Ishikawa (cell line): ENCODE measurements at regions not wholly inside any gene's neighbourhood (a gene's known extent, or its start where the extent isn't known, plus 50 kb on each side); places are given as distances from the start of the nearest gene placed in this dataset.

Experiments
- CEBPB ChIP-seq: IDR thresholded peaks from 2 replicates; pipeline ENCODE4 v1.6.1; 2012
- CREB1 ChIP-seq: IDR thresholded peaks from 2 replicates; pipeline ENCODE4 v1.6.1; 2012; ENCODE audit warnings: low read depth
- EGR1 ChIP-seq: IDR thresholded peaks from 2 replicates; pipeline ENCODE4 v1.6.1; 2012
- EP300 ChIP-seq: IDR thresholded peaks from 2 replicates; pipeline ENCODE4 v1.6.1; 2012; ENCODE audit warnings: borderline replicate concordance
- FOXM1 ChIP-seq: IDR thresholded peaks from 2 replicates; pipeline ENCODE4 v1.6.1; 2012; ENCODE audit warnings: low read depth, borderline replicate concordance
- NFIC ChIP-seq: IDR thresholded peaks from 2 replicates; pipeline ENCODE4 v1.6.1; 2012
- RAD21 ChIP-seq: IDR thresholded peaks from 2 replicates; pipeline ENCODE4 v1.6.1; 2012; ENCODE audit warnings: low read depth
- TAF1 ChIP-seq: IDR thresholded peaks from 2 replicates; pipeline ENCODE4 v1.6.1; 2012; ENCODE audit warnings: low read depth, mild to moderate bottlenecking
- TCF12 ChIP-seq: IDR thresholded peaks from 2 replicates; pipeline ENCODE4 v1.6.1; 2012; ENCODE audit warnings: low read depth
- TEAD4 ChIP-seq: IDR thresholded peaks from 2 replicates; pipeline ENCODE4 v1.6.1; 2012
- YY1 ChIP-seq: IDR thresholded peaks from 2 replicates; pipeline ENCODE4 v1.6.1; 2012; ENCODE audit warnings: low read depth
- ZBTB7A ChIP-seq: IDR thresholded peaks from 2 replicates; pipeline ENCODE4 v1.6.1; 2012; ENCODE audit warnings: low read depth
- TF ChIP-seq, protein P1 (sequence below): IDR thresholded peaks from 2 replicates; pipeline ENCODE4 v1.6.1; 2012; ENCODE audit warnings: low read depth, mild to moderate bottlenecking
- TF ChIP-seq, protein P2 (sequence below): IDR thresholded peaks from 2 replicates; pipeline ENCODE4 v1.6.1; 2012
- TF ChIP-seq, protein P3 (sequence below): IDR thresholded peaks from 2 replicates; pipeline ENCODE4 v1.6.1; 2012

DNA sequence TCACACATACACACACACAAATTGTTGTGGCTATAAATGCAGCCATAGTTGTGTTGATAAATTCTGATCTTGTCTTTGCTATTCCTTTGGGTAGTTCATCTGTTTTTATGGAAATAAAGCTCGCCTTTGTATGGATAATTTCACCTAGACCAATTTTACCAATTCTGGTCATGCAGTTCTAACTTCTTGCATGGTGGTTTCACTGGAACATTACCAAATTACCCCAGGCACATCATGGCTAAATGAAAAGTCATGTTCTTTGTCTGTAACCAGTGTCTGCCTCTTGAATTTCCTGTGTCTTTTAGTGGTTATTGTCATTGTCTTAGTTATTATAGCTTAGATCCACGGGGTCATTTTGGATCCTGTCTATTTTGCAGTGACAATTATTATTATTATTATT lies 50.3 kb upstream of the TMC1 start:
- TF ChIP-seq, protein P1, sequence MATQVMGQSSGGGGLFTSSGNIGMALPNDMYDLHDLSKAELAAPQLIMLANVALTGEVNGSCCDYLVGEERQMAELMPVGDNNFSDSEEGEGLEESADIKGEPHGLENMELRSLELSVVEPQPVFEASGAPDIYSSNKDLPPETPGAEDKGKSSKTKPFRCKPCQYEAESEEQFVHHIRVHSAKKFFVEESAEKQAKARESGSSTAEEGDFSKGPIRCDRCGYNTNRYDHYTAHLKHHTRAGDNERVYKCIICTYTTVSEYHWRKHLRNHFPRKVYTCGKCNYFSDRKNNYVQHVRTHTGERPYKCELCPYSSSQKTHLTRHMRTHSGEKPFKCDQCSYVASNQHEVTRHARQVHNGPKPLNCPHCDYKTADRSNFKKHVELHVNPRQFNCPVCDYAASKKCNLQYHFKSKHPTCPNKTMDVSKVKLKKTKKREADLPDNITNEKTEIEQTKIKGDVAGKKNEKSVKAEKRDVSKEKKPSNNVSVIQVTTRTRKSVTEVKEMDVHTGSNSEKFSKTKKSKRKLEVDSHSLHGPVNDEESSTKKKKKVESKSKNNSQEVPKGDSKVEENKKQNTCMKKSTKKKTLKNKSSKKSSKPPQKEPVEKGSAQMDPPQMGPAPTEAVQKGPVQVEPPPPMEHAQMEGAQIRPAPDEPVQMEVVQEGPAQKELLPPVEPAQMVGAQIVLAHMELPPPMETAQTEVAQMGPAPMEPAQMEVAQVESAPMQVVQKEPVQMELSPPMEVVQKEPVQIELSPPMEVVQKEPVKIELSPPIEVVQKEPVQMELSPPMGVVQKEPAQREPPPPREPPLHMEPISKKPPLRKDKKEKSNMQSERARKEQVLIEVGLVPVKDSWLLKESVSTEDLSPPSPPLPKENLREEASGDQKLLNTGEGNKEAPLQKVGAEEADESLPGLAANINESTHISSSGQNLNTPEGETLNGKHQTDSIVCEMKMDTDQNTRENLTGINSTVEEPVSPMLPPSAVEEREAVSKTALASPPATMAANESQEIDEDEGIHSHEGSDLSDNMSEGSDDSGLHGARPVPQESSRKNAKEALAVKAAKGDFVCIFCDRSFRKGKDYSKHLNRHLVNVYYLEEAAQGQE = no peak
- TF ChIP-seq TEAD4 = no peak
- TF ChIP-seq FOXM1 = no peak
- TF ChIP-seq, protein P2, sequence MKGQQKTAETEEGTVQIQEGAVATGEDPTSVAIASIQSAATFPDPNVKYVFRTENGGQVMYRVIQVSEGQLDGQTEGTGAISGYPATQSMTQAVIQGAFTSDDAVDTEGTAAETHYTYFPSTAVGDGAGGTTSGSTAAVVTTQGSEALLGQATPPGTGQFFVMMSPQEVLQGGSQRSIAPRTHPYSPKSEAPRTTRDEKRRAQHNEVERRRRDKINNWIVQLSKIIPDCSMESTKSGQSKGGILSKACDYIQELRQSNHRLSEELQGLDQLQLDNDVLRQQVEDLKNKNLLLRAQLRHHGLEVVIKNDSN = no peak
- TF ChIP-seq YY1 = no peak
- TF ChIP-seq CEBPB = no peak
- no peak for TF ChIP-seq TAF1
- TF ChIP-seq TCF12 = no peak
- no peak for TF ChIP-seq NFIC
- TF ChIP-seq, protein P3, sequence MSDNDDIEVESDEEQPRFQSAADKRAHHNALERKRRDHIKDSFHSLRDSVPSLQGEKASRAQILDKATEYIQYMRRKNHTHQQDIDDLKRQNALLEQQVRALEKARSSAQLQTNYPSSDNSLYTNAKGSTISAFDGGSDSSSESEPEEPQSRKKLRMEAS = no peak
- TF ChIP-seq CREB1 = no peak
- no peak for TF ChIP-seq EP300

DNA sequence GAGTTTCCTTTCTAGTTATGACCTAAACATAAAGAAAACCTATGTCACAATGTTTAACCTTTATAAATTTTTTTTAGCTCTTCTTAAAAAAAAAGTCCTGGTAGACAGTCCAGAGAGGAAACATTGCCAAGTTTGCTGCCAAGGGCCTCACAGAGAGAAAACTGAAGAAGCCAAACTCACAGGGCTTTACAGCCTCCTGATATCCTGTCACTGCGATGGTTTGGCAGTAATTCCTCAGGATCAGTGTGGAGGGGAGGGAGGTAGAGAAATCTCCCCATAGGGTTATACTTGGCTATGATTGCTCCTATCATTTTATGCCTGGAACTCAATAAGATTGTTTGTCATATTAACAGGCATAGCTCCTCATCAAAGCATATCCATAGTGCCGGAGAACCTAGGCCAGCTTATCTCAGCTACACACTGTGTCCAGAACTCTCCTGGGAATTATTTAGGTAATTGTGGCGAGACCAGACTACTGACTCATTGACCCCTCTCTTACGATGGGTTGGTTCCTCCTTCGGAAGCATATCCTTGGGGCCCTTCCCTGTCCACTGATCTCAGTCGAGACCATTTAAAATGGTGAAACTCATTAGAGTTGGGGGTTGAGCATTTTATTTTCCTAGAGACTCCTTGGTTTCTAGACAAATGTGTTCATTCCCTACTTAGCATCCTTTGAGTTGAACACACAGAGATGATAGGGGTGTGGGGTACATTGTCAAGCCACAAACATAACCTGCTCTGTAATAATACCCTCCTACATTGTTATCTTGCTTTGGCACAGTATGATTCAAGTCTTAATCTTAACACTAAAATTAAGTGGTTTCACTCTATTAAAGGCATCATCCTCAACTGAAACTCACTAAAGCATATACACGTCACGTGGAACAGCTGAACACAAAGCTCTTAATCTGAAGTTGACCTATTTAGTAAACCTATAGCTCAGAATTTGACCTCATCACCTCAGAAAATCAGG lies 53.4 kb upstream of the TMC1 start:
- TF ChIP-seq CREB1 = no peak
- no peak for TF ChIP-seq RAD21
- no peak for TF ChIP-seq EGR1
- no peak for TF ChIP-seq TEAD4
- TF ChIP-seq, protein P1 = no peak

DNA sequence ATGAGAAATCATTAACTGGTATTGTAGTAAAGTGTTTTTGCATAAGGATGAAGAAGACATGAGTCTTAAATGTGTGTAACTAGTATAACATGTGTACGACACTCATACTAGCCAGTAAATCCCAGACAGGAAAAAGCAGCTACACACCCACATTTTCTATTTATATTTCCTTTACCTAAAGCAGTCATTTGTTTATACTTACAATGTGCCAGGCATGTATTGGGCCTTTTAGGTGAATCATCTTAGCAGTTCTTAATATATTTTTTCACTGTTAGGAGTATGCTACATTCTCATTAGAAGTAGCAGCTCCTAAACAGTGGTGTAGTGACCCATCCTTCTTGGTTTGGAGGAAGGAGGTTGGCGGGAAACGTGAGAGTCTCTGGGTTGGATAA lies 55.8 kb upstream of the TMC1 start:
- TF ChIP-seq, protein P2 = no peak
- TF ChIP-seq CREB1 (no peak), TCF12 (no peak), EP300 (no peak), YY1 (no peak), CEBPB (no peak), TEAD4 (no peak), FOXM1 (no peak)
- TF ChIP-seq, protein P1 = no peak
- TF ChIP-seq, protein P3 = no peak

DNA sequence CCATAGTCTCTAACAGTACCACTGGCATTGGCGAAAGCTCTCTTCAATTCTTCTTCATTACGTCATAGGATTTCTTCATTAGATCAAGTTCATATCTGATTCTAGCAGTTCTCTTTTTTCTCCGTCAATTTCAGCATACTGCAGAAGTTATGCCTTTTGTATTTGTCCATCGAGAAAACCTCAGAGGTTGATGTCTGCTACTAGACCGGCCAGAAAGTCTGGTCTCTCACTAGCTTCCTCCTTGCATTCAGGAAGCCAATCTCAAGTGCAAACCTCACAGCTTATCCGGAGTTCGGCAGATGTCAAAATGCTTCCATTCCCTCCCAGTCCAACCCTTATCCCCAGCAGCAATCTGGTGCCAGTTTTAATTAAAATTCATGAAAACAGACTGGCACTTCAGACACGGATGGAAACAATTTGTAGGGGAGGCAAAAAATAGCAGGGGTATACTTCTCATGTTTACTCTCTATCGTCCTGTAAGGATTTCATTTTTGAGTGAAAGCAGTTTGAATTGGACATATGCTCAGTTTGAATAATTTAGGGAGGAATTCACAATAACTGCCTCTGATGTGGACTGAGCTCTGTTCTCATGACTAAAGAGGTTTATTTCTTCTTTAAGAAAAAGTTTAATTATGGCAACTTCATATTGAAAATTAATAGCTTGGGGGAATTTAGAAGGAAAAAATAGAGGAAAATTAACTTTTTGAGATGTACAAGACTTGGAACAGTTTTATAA lies 56.4 kb upstream of the TMC1 start:
- TF ChIP-seq FOXM1 = no peak

DNA sequence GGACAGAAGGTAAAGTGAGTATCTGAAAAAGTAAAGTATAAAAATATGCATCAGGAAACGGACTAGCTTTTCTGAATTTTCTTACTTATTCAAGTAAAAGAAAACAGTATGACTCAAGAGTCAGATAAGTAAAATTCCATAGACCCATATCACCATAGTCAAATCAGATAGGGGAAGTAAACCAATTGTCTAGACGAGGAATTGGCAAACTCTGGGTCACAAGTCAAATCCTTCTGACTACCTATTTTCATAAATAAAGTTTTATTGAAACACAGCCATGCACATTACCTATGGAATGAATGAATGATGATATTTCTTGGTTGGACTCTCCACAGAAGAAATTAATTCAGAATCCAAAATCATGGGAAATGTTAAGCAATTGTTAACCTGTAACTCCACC lies 59.1 kb upstream of the TMC1 start:
- no peak for TF ChIP-seq CEBPB
- no peak for TF ChIP-seq TAF1
- no peak for TF ChIP-seq EP300
- TF ChIP-seq TEAD4 = no peak
- no peak for TF ChIP-seq RAD21
- TF ChIP-seq CREB1 = no peak
- no peak for TF ChIP-seq TCF12
- TF ChIP-seq, protein P2 = no peak
- TF ChIP-seq EGR1 = no peak
- TF ChIP-seq FOXM1 = no peak
- no peak for TF ChIP-seq ZBTB7A
- TF ChIP-seq, protein P1 = no peak
- no peak for TF ChIP-seq YY1
